HG03432 (cell line): ENCODE measurements at regions not wholly inside any gene's neighbourhood (a gene's known extent, or its start where the extent isn't known, plus 50 kb on each side); places are given as distances from the start of the nearest gene placed in this dataset.

Experiments
- ATAC-seq: cut with Tn5 transposase; IDR thresholded peaks from one replicate; pipeline ENCODE4 v1.9.1; 2021; ENCODE audit warnings: mild to moderate bottlenecking, moderate library complexity; ENCODE audit not compliant: unreplicated experiment

- no peak for ATAC-seq
Measured at GRCh38 chr12:116401565-116401964, 124.1 kb upstream of the MED13L start.

- no peak for ATAC-seq
Measured at GRCh38 chr12:116402163-116402939, 124.9 kb upstream of the MED13L start.

- ATAC-seq: no peak
Measured at GRCh38 chr12:116403546-116403945, 126.1 kb upstream of the MED13L start.

GRCh38 chr12:116404247-116404646 is 126.8 kb upstream of the MED13L start:
- no peak for ATAC-seq

GRCh38 chr12:116404913-116405611 is 127.6 kb upstream of the MED13L start:
- no peak for ATAC-seq

GRCh38 chr12:116406529-116406928 is 129.0 kb upstream of the MED13L start:
- ATAC-seq: no peak

GRCh38 chr12:116408489-116409250 is 131.2 kb upstream of the MED13L start:
- no peak for ATAC-seq

GRCh38 chr12:116411977-116412376 is 134.5 kb upstream of the MED13L start:
- no peak for ATAC-seq

GRCh38 chr12:116414891-116415290 is 137.4 kb upstream of the MED13L start:
- ATAC-seq: no peak

- ATAC-seq: no peak
Measured at GRCh38 chr12:116415408-116416108, 138.1 kb upstream of the MED13L start.

GRCh38 chr12:116416166-116416565 is 138.7 kb upstream of the MED13L start:
- ATAC-seq: no peak

GRCh38 chr12:116418551-116418950 is 140.6 kb upstream of the MAP1LC3B2 start:
- ATAC-seq: no peak

- ATAC-seq: no peak
Measured at GRCh38 chr12:116420227-116420880, 138.8 kb upstream of the MAP1LC3B2 start.

GRCh38 chr12:116421785-116422538 is 137.2 kb upstream of the MAP1LC3B2 start:
- ATAC-seq: no peak

GRCh38 chr12:116423094-116423493 is 136.1 kb upstream of the MAP1LC3B2 start:
- ATAC-seq: no peak

GRCh38 chr12:116425256-116426193 is 133.7 kb upstream of the MAP1LC3B2 start:
- no peak for ATAC-seq

- no peak for ATAC-seq
Measured at GRCh38 chr12:116426391-116427136, 132.6 kb upstream of the MAP1LC3B2 start.
